HEK293 (cell line): ENCODE measurements at regions not wholly inside any gene's neighbourhood (a gene's known extent, or its start where the extent isn't known, plus 50 kb on each side); places are given as distances from the start of the nearest gene placed in this dataset.

Experiments
- YY1 ChIP-seq: fragments of 450-650 bp; formaldehyde crosslinking; IDR thresholded peaks from 2 replicates; pipeline ENCODE4 v1.5.1; 2018; ENCODE audit warnings: missing biosample characterization, missing genetic modification characterization
- ZBTB21 ChIP-seq: fragments of 450-650 bp; formaldehyde crosslinking; IDR thresholded peaks from 2 replicates; pipeline ENCODE4 v1.5.1; 2017; ENCODE audit warnings: missing biosample characterization, missing genetic modification characterization
- ZNF114 ChIP-seq: fragments of 450-650 bp; formaldehyde crosslinking; IDR thresholded peaks from 2 replicates; pipeline ENCODE4 v1.5.0; 2017; ENCODE audit warnings: missing biosample characterization, missing genetic modification characterization
- ZNF174 ChIP-seq: fragments of 450-650 bp; formaldehyde crosslinking; IDR thresholded peaks from 2 replicates; pipeline ENCODE4 v1.5.0; 2017; ENCODE audit warnings: missing biosample characterization, mild to moderate bottlenecking, missing genetic modification characterization
- ZNF23 ChIP-seq: fragments of 450-650 bp; formaldehyde crosslinking; IDR thresholded peaks from 2 replicates; pipeline ENCODE4 v1.5.1; 2016; ENCODE audit warnings: missing biosample characterization, missing genetic modification characterization, borderline replicate concordance
- ZNF423 ChIP-seq: fragments of 450-650 bp; formaldehyde crosslinking; IDR thresholded peaks from 2 replicates; pipeline ENCODE4 v1.5.1; 2016; ENCODE audit warnings: missing biosample characterization, missing genetic modification characterization
- ZNF658 ChIP-seq: fragments of 450-650 bp; formaldehyde crosslinking; IDR thresholded peaks from 2 replicates; pipeline ENCODE4; 2016; ENCODE audit warnings: missing biosample characterization, missing genetic modification characterization
- ZNF777 ChIP-seq: fragments of 450-650 bp; formaldehyde crosslinking; IDR thresholded peaks from 2 replicates; pipeline ENCODE4 v1.5.1; 2017; ENCODE audit warnings: missing biosample characterization, missing genetic modification characterization, borderline replicate concordance
- ZSCAN16 ChIP-seq: fragments of 450-650 bp; formaldehyde crosslinking; IDR thresholded peaks from 2 replicates; pipeline ENCODE4 v1.5.1; 2016; ENCODE audit warnings: missing biosample characterization, missing genetic modification characterization
- TF ChIP-seq, protein P1 (sequence below): fragments of 450-650 bp; formaldehyde crosslinking; IDR thresholded peaks from 2 replicates; pipeline ENCODE4 v1.5.1; 2016; ENCODE audit warnings: missing biosample characterization, missing genetic modification characterization
- TF ChIP-seq, protein P2 (sequence below): fragments of 450-650 bp; formaldehyde crosslinking; IDR thresholded peaks from 2 replicates; pipeline ENCODE4 v1.5.1; 2016; ENCODE audit warnings: missing biosample characterization, missing genetic modification characterization

DNA sequence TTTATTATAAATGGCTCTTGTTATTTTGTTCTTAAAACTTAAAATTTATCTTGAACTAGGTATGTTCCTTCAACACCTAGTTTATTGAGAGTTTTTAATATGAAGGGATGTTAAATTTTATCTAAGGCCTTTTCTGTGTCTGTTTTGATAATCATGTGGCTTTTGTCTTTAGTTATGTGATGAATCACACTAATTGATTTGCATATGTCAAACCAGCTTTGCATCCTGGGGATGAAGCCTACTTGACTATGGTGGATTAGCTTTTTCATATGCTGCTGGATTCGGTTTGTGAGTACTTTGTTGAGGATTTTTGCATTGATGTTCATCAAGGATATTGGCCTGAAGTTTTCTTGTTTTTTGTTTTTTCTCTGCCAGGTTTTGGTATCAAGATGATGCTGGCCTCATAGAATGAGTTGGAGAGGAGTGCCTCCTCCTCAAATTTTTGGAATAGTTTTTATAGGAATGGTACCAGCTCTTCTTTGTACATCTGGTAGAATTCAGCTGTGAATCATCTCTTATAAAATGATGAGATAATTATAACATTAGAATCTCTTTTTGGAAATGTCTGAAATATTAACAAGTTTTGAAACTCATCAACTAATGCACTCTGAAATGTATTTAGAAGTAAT lies 78.7 kb upstream of the AGR3 start:
- TF ChIP-seq, protein P1, sequence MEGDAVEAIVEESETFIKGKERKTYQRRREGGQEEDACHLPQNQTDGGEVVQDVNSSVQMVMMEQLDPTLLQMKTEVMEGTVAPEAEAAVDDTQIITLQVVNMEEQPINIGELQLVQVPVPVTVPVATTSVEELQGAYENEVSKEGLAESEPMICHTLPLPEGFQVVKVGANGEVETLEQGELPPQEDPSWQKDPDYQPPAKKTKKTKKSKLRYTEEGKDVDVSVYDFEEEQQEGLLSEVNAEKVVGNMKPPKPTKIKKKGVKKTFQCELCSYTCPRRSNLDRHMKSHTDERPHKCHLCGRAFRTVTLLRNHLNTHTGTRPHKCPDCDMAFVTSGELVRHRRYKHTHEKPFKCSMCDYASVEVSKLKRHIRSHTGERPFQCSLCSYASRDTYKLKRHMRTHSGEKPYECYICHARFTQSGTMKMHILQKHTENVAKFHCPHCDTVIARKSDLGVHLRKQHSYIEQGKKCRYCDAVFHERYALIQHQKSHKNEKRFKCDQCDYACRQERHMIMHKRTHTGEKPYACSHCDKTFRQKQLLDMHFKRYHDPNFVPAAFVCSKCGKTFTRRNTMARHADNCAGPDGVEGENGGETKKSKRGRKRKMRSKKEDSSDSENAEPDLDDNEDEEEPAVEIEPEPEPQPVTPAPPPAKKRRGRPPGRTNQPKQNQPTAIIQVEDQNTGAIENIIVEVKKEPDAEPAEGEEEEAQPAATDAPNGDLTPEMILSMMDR (tag by site-specific recombination) = no peak
- TF ChIP-seq ZNF777 (tag by site-specific recombination) (no peak), ZNF114 (no peak), ZNF174 (tag by site-specific recombination) (no peak), ZBTB21 (no peak), ZSCAN16 (no peak), ZNF23 (no peak), YY1 (tag by site-specific recombination) (no peak), ZNF658 (tag by site-specific recombination) (no peak), ZNF423 (tag by site-specific recombination) (no peak)
- TF ChIP-seq, protein P2, sequence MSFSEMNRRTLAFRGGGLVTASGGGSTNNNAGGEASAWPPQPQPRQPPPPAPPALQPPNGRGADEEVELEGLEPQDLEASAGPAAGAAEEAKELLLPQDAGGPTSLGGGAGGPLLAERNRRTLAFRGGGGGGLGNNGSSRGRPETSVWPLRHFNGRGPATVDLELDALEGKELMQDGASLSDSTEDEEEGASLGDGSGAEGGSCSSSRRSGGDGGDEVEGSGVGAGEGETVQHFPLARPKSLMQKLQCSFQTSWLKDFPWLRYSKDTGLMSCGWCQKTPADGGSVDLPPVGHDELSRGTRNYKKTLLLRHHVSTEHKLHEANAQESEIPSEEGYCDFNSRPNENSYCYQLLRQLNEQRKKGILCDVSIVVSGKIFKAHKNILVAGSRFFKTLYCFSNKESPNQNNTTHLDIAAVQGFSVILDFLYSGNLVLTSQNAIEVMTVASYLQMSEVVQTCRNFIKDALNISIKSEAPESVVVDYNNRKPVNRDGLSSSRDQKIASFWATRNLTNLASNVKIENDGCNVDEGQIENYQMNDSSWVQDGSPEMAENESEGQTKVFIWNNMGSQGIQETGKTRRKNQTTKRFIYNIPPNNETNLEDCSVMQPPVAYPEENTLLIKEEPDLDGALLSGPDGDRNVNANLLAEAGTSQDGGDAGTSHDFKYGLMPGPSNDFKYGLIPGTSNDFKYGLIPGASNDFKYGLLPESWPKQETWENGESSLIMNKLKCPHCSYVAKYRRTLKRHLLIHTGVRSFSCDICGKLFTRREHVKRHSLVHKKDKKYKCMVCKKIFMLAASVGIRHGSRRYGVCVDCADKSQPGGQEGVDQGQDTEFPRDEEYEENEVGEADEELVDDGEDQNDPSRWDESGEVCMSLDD (tag by site-specific recombination) = no peak
